Stomach smooth muscle (tissue), 2 donors: ENCODE measurements at regions not wholly inside any gene's neighbourhood (a gene's known extent, or its start where the extent isn't known, plus 50 kb on each side); places are given as distances from the start of the nearest gene placed in this dataset.

Source experiments
- H3K27ac ChIP-seq: one replicate; pipeline ENCODE4 v1.7.0; 2013; ENCODE audit warnings: mild to moderate bottlenecking, low read length, inconsistent platforms
- H3K27me3 ChIP-seq, 2 donors: one replicate each; pipeline ENCODE4 v1.7.0; 2013; ENCODE audit warnings: low read length in 2 of 2; ENCODE audit not compliant: insufficient read depth in 2 of 2, control insufficient read depth in 1 of 2
- H3K36me3 ChIP-seq, 2 donors: one replicate each; pipeline ENCODE4 v1.7.0; 2013; ENCODE audit warnings: low read length in 2 of 2; ENCODE audit not compliant: control insufficient read depth in 2 of 2, insufficient read depth in 2 of 2
- H3K4me1 ChIP-seq: one replicate; pipeline ENCODE4 v1.7.0; 2013; ENCODE audit warnings: low read length; ENCODE audit not compliant: control insufficient read depth, insufficient read depth
- H3K4me3 ChIP-seq, 2 donors: one replicate each; pipeline ENCODE4 v1.7.0; 2013; ENCODE audit warnings: low read length in 2 of 2
- H3K9ac ChIP-seq, 2 donors: one replicate each; pipeline ENCODE4 v1.7.0; 2013; ENCODE audit warnings: low read length in 2 of 2, mild to moderate bottlenecking in 1 of 2
- H3K9me3 ChIP-seq, 2 donors: one replicate each; pipeline ENCODE4 v1.7.0; 2013; ENCODE audit warnings: low read length in 2 of 2; ENCODE audit not compliant: control insufficient read depth in 2 of 2
- donor health status: healthy.
- donor health status: Pancreatic carcinoma.

- Histone ChIP-seq H3K27ac (no peak overlapping the region), H3K9ac (no peak overlapping the region), H3K27me3 (no peaks in the 10 kb centered on the region), H3K4me1 (no peaks in the 10 kb centered on the region), H3K9me3 (no peaks in the 10 kb centered on the region), H3K4me3 (no peak overlapping the region), H3K36me3 (no peaks in the 10 kb centered on the region)
These were observed 189.6 kb upstream of the THBS1 start for GRCh38 chr15:39391230-39391629.

GRCh38 chr15:39392469-39393047, 188.3 kb upstream of the THBS1 start:
- Histone ChIP-seq H3K27ac (no peak overlapping the region), H3K27me3 (no peaks in the 10 kb centered on the region), H3K4me3 (no peak overlapping the region)

GRCh38 chr15:39393575-39394335, 187.1 kb upstream of the THBS1 start:
- Histone ChIP-seq H3K36me3 (no peaks in the 10 kb centered on the region), H3K27me3 (no peaks in the 10 kb centered on the region), H3K9me3 (no peaks in the 10 kb centered on the region), H3K4me3 (no peak overlapping the region), H3K4me1 (no peaks in the 10 kb centered on the region), H3K9ac (no peak overlapping the region), H3K27ac (no peak overlapping the region)

More at GRCh38 chr15:39392469-39393047, 188.3 kb upstream of the THBS1 start:
- H3K36me3 ChIP-seq: no peaks in the 10 kb centered on the region
- no peak overlapping the region for H3K9ac ChIP-seq
- H3K4me1 ChIP-seq: no peaks in the 10 kb centered on the region
- no peaks in the 10 kb centered on the region for H3K9me3 ChIP-seq

- Histone ChIP-seq H3K36me3 (no peaks in the 10 kb centered on the region), H3K4me1 (no peaks in the 10 kb centered on the region), H3K27me3 (no peaks in the 10 kb centered on the region), H3K4me3 (no peak overlapping the region), H3K9ac (no peak overlapping the region), H3K27ac (no peak overlapping the region), H3K9me3 (no peaks in the 10 kb centered on the region)
These were observed 186.4 kb upstream of the THBS1 start for GRCh38 chr15:39394496-39394895.

- H3K36me3 ChIP-seq: no peaks in the 10 kb centered on the region
- H3K27ac ChIP-seq: no peak overlapping the region
- no peaks in the 10 kb centered on the region for H3K9me3 ChIP-seq
- H3K9ac ChIP-seq: no peak overlapping the region
- no peaks in the 10 kb centered on the region for H3K27me3 ChIP-seq
- H3K4me1 ChIP-seq: peaks cover 5% of the 10 kb centered on the region
- H3K4me3 ChIP-seq: no peak overlapping the region
These were observed 183.8 kb upstream of the THBS1 start for GRCh38 chr15:39396979-39397615.

- Histone ChIP-seq H3K4me3 (no peak overlapping the region), H3K9me3 (no peaks in the 10 kb centered on the region), H3K9ac (no peak overlapping the region), H3K27ac (no peak overlapping the region), H3K4me1 (peaks cover 5% of the 10 kb centered on the region), H3K27me3 (no peaks in the 10 kb centered on the region), H3K36me3 (no peaks in the 10 kb centered on the region)
These were observed 183.0 kb upstream of the THBS1 start for GRCh38 chr15:39397883-39398282.

GRCh38 chr15:39399600-39399999, 181.3 kb upstream of the THBS1 start:
- Histone ChIP-seq H3K36me3 (no peaks in the 10 kb centered on the region), H3K27me3 (no peaks in the 10 kb centered on the region), H3K4me1 (peaks cover 5% of the 10 kb centered on the region), H3K27ac (no peak overlapping the region), H3K9ac (no peak overlapping the region), H3K4me3 (no peak overlapping the region), H3K9me3 (no peaks in the 10 kb centered on the region)

- Histone ChIP-seq H3K4me3 (no peak overlapping the region), H3K4me1 (peaks cover 5% of the 10 kb centered on the region), H3K9ac (no peak overlapping the region), H3K27ac (no peak overlapping the region), H3K27me3 (no peaks in the 10 kb centered on the region), H3K9me3 (no peaks in the 10 kb centered on the region), H3K36me3 (no peaks in the 10 kb centered on the region)
These were observed 180.9 kb upstream of the THBS1 start for GRCh38 chr15:39400002-39400401.

GRCh38 chr15:39400821-39401550, 179.9 kb upstream of the THBS1 start:
- Histone ChIP-seq H3K9ac (no peak overlapping the region), H3K27ac (no peak overlapping the region), H3K9me3 (no peaks in the 10 kb centered on the region), H3K4me1 (peaks cover 5% of the 10 kb centered on the region), H3K36me3 (no peaks in the 10 kb centered on the region), H3K27me3 (no peaks in the 10 kb centered on the region), H3K4me3 (no peak overlapping the region)

- Histone ChIP-seq H3K9me3 (no peaks in the 10 kb centered on the region), H3K9ac (no peak overlapping the region), H3K36me3 (no peaks in the 10 kb centered on the region), H3K27ac (no peak overlapping the region), H3K27me3 (no peaks in the 10 kb centered on the region), H3K4me3 (no peak overlapping the region), H3K4me1 (peaks cover 5% of the 10 kb centered on the region)
These were observed 177.2 kb upstream of the THBS1 start for GRCh38 chr15:39403640-39404117.
